SK-N-MC (cell line): ENCODE measurements at regions not wholly inside any gene's neighbourhood (a gene's known extent, or its start where the extent isn't known, plus 50 kb on each side); places are given as distances from the start of the nearest gene placed in this dataset.
A peak's percentile ranks its signal among the peaks of the same experiment; 100 is the strongest.

Experiments
- DNase-seq: peaks from one replicate; pipeline ENCODE4 v3.0.0-alpha.2; 2011; ENCODE audit warnings: low read depth, low spot score
- H3K27ac ChIP-seq: fragments of 200-600 bp; sonication (generic); 2 replicates; pipeline ENCODE4 v1.5.1; 2016; ENCODE audit warnings: mixed run types
- H3K36me3 ChIP-seq: fragments of 200-600 bp; sonication (generic); 2 replicates; pipeline ENCODE4 v1.6.1; 2017; ENCODE audit warnings: antibody characterized with exemption, low read length, mixed read lengths; ENCODE audit not compliant: insufficient read depth
- H3K4me3 ChIP-seq: fragments of 200-600 bp; sonication (generic); 2 replicates; pipeline ENCODE4 v1.5.1; 2016
- H3K9ac ChIP-seq: fragments of 200-600 bp; sonication (generic); 2 replicates; pipeline ENCODE4 v1.8.0; 2017; ENCODE audit warnings: mixed run types, mixed read lengths; ENCODE audit not compliant: insufficient read length
- H3K9me3 ChIP-seq: fragments of 200-600 bp; sonication (generic); 2 replicates; pipeline ENCODE4 v1.6.1; 2017; ENCODE audit warnings: low read depth, mild to moderate bottlenecking, antibody characterized with exemption, low read length, moderate library complexity, mixed read lengths
- EZH2 ChIP-seq: fragments of 200-600 bp; sonication (generic); IDR thresholded peaks from one replicate; pipeline ENCODE4 v1.6.1; 2017; ENCODE audit warnings: antibody characterized with exemption
- FOXP2 ChIP-seq: optimal IDR thresholded peaks from 2 replicates; pipeline ENCODE3; 2011; ENCODE audit warnings: mild to moderate bottlenecking, moderate library complexity; ENCODE audit not compliant: insufficient read depth; ENCODE audit errors: extremely low read length, control extremely low read depth
- POLR2AphosphoS5 ChIP-seq: IDR thresholded peaks from 2 replicates; pipeline ENCODE4 v1.6.1; 2012; ENCODE audit warnings: mild to moderate bottlenecking, low read depth, low read length, borderline replicate concordance

- TF ChIP-seq FOXP2 (no peak), POLR2AphosphoS5 (no peak; the same call in 1 of the 2 replicates), EZH2 (no peak)
- peak; percentile 65 for DNase-seq
- H3K36me3 ChIP-seq: no peaks in the 10 kb centered on the region
These were observed 463.7 kb downstream of the CYLC2 start for GRCh38 chr9:103458826-103459225.

DNA sequence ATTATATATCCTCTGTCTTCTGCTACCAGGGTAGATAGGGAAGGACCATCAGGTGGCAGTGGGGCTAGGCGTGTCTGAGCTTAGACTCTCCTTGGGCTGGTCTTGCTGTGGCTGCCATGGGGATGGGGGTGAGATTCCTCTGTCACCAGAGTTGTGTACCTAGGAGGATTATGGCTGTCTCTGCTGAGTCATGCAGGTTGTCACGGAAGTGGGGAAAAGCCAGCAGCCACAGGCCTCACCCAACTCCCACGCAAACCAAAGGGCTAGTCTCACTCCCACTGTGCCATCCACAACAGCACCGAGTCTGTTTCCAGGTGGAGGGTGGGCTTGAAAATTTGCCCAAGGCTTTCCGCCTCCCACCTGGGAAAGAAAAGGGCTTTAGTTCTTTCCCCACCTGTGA lies 476.1 kb downstream of the CYLC2 start:
- TF ChIP-seq POLR2AphosphoS5: no peak
- no peak for DNase-seq
- H3K9me3 ChIP-seq: no peaks in the 10 kb centered on the region
- no peaks in the 10 kb centered on the region for H3K36me3 ChIP-seq
- H3K27ac ChIP-seq: no peak overlapping the region
- H3K9ac ChIP-seq: no peak overlapping the region
- no peak overlapping the region for H3K4me3 ChIP-seq

More at GRCh38 chr9:103458826-103459225, 463.7 kb downstream of the CYLC2 start:
- H3K27ac ChIP-seq: peak overlapping the region; percentile 81
- peak overlapping the region; percentile 58 for H3K4me3 ChIP-seq
- no peak overlapping the region for H3K9ac ChIP-seq
- no peaks in the 10 kb centered on the region for H3K9me3 ChIP-seq

DNA sequence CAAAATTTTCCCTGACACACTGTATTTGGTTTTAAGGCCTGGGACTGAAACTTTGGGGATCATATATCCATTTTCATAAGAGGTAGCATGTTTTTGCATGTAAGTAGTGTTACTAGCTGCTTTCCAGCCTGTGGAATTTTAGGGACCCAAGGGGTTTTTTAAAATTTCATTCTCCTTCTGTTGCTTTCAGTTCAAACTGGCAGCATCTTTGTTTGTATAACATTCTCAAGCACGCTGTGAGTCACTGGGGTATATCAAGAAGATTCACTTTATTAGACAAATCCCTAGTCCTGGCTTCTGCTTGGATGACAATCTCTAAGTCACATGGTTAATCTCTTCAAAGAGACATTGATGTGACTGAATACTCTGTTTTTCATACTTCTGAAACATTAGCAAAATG lies 479.0 kb downstream of the CYLC2 start:
- no peak for DNase-seq
- H3K9ac ChIP-seq: no peak overlapping the region
- no peak overlapping the region for H3K27ac ChIP-seq
- H3K9me3 ChIP-seq: no peaks in the 10 kb centered on the region
- no peak overlapping the region for H3K4me3 ChIP-seq
- no peaks in the 10 kb centered on the region for H3K36me3 ChIP-seq
- TF ChIP-seq POLR2AphosphoS5 (no peak), EZH2 (no peak), FOXP2 (no peak)

GRCh38 chr9:103483471-103484096 lies 488.5 kb downstream of the CYLC2 start:
- Histone ChIP-seq H3K9me3 (no peaks in the 10 kb centered on the region), H3K9ac (no peak overlapping the region), H3K4me3 (no peak overlapping the region), H3K36me3 (no peaks in the 10 kb centered on the region), H3K27ac (no peak overlapping the region)
- no peak for DNase-seq
- TF ChIP-seq FOXP2 (no peak), EZH2 (no peak), POLR2AphosphoS5 (no peak)

DNA sequence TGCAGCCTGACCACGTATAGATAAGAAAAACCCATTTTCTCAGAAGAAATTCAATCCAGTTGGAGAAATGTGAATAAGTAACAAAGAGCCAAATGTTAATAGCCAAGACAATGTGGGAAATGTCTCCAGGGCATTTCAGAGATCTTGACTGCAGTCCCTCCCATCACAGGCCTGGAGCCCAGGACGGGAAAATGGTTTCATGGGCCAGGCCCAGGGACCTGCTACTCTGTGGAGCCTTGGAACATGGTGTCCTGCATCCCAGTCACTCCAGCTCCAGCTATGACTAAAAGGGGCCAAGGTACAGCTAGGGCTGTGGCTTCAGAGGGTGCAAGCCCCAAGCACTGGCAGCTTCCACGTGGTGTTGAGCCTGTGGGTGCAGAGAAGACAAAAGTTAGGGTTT lies 490.0 kb downstream of the CYLC2 start:
- H3K27ac ChIP-seq: no peak overlapping the region
- no peak for TF ChIP-seq EZH2
- no peak for TF ChIP-seq FOXP2
- TF ChIP-seq POLR2AphosphoS5: no peak
- no peaks in the 10 kb centered on the region for H3K9me3 ChIP-seq
- no peak overlapping the region for H3K9ac ChIP-seq
- no peak overlapping the region for H3K4me3 ChIP-seq
- no peak for DNase-seq
- H3K36me3 ChIP-seq: no peaks in the 10 kb centered on the region

DNA sequence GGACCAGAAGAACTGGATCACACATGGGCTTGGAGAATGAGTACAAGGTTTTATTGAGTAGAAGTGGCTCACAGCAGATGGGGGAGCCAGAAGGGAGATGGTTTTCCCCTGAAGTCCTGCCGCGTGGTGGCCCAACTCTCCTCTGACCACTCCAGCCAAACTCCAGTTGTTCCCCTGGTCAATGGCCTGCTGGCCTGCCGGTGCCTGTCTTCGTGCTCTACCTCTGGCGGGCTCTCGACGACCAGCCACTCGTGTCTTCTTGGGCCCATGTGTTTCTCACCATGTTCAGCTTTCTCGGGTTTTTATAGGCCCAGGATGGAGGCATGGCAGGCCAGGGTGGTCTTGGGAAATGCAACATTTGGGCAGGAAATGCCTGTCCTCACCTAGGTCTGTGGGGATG lies 519.6 kb downstream of the CYLC2 start:
- no peak for DNase-seq

GRCh38 chr9:103522409-103522808 lies 527.3 kb downstream of the CYLC2 start:
- TF ChIP-seq FOXP2 (no peak), EZH2 (no peak), POLR2AphosphoS5 (no peak)
- DNase-seq: no peak
- Histone ChIP-seq H3K9ac (no peak overlapping the region), H3K9me3 (no peaks in the 10 kb centered on the region), H3K36me3 (no peaks in the 10 kb centered on the region), H3K27ac (no peak overlapping the region), H3K4me3 (no peak overlapping the region)

More for the DNA sequence above, 519.6 kb downstream of the CYLC2 start:
- Histone ChIP-seq H3K9me3 (no peaks in the 10 kb centered on the region), H3K27ac (no peak overlapping the region), H3K36me3 (no peaks in the 10 kb centered on the region), H3K9ac (no peak overlapping the region), H3K4me3 (no peak overlapping the region)
- TF ChIP-seq POLR2AphosphoS5: no peak
- no peak for TF ChIP-seq EZH2
- no peak for TF ChIP-seq FOXP2

DNA sequence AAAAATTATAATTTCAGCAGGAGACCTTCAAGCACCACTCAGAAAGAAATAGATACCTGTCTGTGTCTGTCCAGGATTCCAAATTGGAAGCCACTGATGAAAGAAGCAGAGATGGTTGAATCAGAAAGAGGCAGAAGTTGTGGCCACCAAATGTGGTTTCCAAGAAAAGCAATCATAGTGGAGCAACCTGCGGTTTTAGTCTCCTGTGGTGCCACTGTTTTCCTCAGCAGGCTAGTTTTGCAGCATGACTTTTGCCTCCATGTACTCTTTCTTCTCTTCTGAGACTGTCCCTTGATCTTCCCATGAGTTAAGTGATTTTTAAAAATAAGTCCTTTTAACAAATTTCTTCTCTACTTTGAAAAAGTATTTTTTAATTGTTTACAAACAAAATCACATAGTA lies 535.8 kb downstream of the CYLC2 start:
- Histone ChIP-seq H3K27ac (no peak overlapping the region), H3K4me3 (no peak overlapping the region), H3K9ac (no peak overlapping the region), H3K9me3 (no peaks in the 10 kb centered on the region), H3K36me3 (no peaks in the 10 kb centered on the region)
- TF ChIP-seq FOXP2 (no peak), POLR2AphosphoS5 (no peak), EZH2 (no peak)
- no peak for DNase-seq

- TF ChIP-seq POLR2AphosphoS5 (no peak), FOXP2 (no peak), EZH2 (no peak)
- no peak for DNase-seq
- Histone ChIP-seq H3K36me3 (no peaks in the 10 kb centered on the region), H3K9me3 (no peaks in the 10 kb centered on the region), H3K27ac (no peak overlapping the region), H3K4me3 (no peak overlapping the region), H3K9ac (no peak overlapping the region)
These were observed 538.2 kb downstream of the CYLC2 start for GRCh38 chr9:103533318-103533717.

- no peak overlapping the region for H3K9ac ChIP-seq
- H3K36me3 ChIP-seq: no peaks in the 10 kb centered on the region
- DNase-seq: no peak
- TF ChIP-seq POLR2AphosphoS5: no peak
- TF ChIP-seq EZH2: no peak
- no peak for TF ChIP-seq FOXP2
- no peaks in the 10 kb centered on the region for H3K9me3 ChIP-seq
- H3K4me3 ChIP-seq: no peak overlapping the region
- no peak overlapping the region for H3K27ac ChIP-seq
These were observed 542.3 kb downstream of the CYLC2 start for GRCh38 chr9:103537426-103537825.
